PC-3 (cell line): ENCODE measurements at regions not wholly inside any gene's neighbourhood (a gene's known extent, or its start where the extent isn't known, plus 50 kb on each side); places are given as distances from the start of the nearest gene placed in this dataset.

ENCODE experiments used
- ATAC-seq: fragments of 200-7000 bp; cut with Tn5 transposase; 2 replicates; pipeline ENCODE4 v1.9.1; 2020; ENCODE audit warnings: mild to moderate bottlenecking, moderate library complexity
- BruUV-seq: library from RNA; stranded (reverse); fragments of 400-500 nt; replicated peaks from 2 replicates; lab custom pipeline; 2021; lab: Mats Ljungman, UMichigan
- CTCF ChIA-PET: fragments of 300-600 bp; sonication (Branson Sonifier 250); formaldehyde crosslinking; loops from one replicate; lab custom pipeline; 2022; ENCODE audit warnings: antibody characterized with exemption; lab: Charles Lee
- POLR2A ChIA-PET: fragments of 300-600 bp; sonication (Branson Sonifier 250); formaldehyde crosslinking; loops from one replicate; lab custom pipeline; 2022; ENCODE audit warnings: antibody characterized with exemption; ENCODE audit not compliant: unreplicated experiment; lab: Charles Lee
- DNase-seq: peaks from one replicate; pipeline ENCODE4 v3.0.0-alpha.2; 2015
- H2AFZ ChIP-seq: fragments of 300-600 bp; sonication (generic); 2 replicates; pipeline ENCODE4 v1.6.0; 2016; ENCODE audit warnings: antibody characterized with exemption, low read length
- H3F3A ChIP-seq: fragments of 300-600 bp; sonication (generic); one replicate; pipeline ENCODE4 v1.6.0; 2017; ENCODE audit warnings: antibody characterized with exemption, low read length, control low read depth, mild to moderate bottlenecking; ENCODE audit not compliant: unreplicated experiment
- H3K27ac ChIP-seq: fragments of 300-600 bp; sonication (generic); 2 replicates; pipeline ENCODE4 v1.5.1; 2016; ENCODE audit warnings: mild to moderate bottlenecking, low read length
- H3K27me3 ChIP-seq: fragments of 300-600 bp; sonication (generic); 2 replicates; pipeline ENCODE4 v1.6.1; 2016; ENCODE audit warnings: low read length, mixed read lengths
- H3K36me3 ChIP-seq: fragments of 300-600 bp; sonication (generic); 2 replicates; pipeline ENCODE4 v1.6.1; 2016; ENCODE audit warnings: low read depth, mixed run types, low read length, mixed read lengths
- H3K4me1 ChIP-seq: fragments of 300-600 bp; sonication (generic); 2 replicates; pipeline ENCODE4 v1.5.1; 2016; ENCODE audit warnings: low read length; ENCODE audit not compliant: insufficient read depth
- H3K4me2 ChIP-seq: fragments of 300-600 bp; sonication (generic); 2 replicates; pipeline ENCODE4 v1.6.0; 2016; ENCODE audit warnings: low read length
- H3K4me3 ChIP-seq: fragments of 300-600 bp; sonication (generic); 2 replicates; pipeline ENCODE4 v1.5.1; 2016; ENCODE audit warnings: mild to moderate bottlenecking, low read length, mixed read lengths
- H3K79me2 ChIP-seq: fragments of 300-600 bp; sonication (generic); 2 replicates; pipeline ENCODE4 v1.6.1; 2017; ENCODE audit warnings: low read length, mixed read lengths
- H3K9ac ChIP-seq: fragments of 300-600 bp; sonication (generic); 2 replicates; pipeline ENCODE4 v1.6.0; 2016; ENCODE audit warnings: mild to moderate bottlenecking, low read length
- H3K9me2 ChIP-seq: fragments of 300-600 bp; sonication (generic); replicated peaks from 2 replicates; pipeline ENCODE4 v1.6.1; 2016; ENCODE audit warnings: mixed run types, low read length, mixed read lengths
- H3K9me3 ChIP-seq: fragments of 300-600 bp; sonication (generic); 2 replicates; pipeline ENCODE4 v1.6.1; 2016; ENCODE audit warnings: low read length, mixed read lengths
- H4K20me1 ChIP-seq: fragments of 300-600 bp; sonication (generic); 2 replicates; pipeline ENCODE4 v1.6.1; 2016; ENCODE audit warnings: low read length, mixed read lengths
- EZH2 ChIP-seq: fragments of 300-600 bp; sonication (generic); IDR thresholded peaks from one replicate; pipeline ENCODE4 v1.6.1; 2017; ENCODE audit warnings: antibody characterized with exemption, mild to moderate bottlenecking, low read length; ENCODE audit not compliant: unreplicated experiment
- EZH2phosphoT487 ChIP-seq: fragments of 300-600 bp; sonication (generic); IDR thresholded peaks from 2 replicates; pipeline ENCODE4 v1.6.1; 2018; ENCODE audit warnings: mild to moderate bottlenecking, antibody characterized with exemption, low read length, borderline replicate concordance
- intact Hi-C: fragments of 100-400 bp; cut with micrococcal nuclease; formaldehyde crosslinking; loops from 2 replicates; pipeline ENCODE4 v1.9.0; 2023
- TF ChIP-seq, protein P1 (sequence below): fragments of 300-600 bp; sonication (generic); conservative IDR thresholded peaks from 2 replicates; pipeline ENCODE4 v1.5.1; 2017; ENCODE audit warnings: antibody characterized with exemption, low read depth, mild to moderate bottlenecking, low read length

DNA sequence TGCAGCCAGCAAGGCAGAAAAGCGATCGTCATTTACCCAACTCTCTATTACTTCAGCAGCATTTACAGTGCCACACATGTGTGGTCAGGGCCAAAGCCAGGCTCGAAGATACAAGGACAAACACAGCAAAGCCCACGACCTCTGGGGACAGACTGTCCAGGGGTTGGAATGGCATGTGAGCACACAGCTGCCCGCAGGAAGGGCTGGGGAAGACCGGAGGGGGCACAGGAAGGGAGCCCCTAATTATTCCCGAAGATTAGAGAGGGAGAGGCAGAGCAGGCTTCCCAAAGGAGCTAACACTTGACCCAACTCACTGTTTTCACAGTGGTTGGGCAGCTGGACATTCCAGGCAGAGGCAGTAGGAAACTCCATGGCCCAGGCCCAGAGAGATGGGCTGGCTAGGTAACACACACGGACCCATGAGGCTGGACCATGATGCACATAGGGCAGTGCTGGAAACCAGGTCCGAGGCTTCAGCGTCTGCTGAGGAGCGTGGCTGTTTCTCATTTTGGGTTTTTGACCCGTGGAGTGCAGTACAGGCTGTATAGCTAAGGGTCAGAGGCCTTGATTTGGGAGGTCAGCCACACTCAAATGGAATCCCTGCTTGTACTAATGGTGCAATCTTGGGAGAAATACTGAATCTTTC lies 179.8 kb downstream of the FOXO1 start:
- BruUV-seq, result no TSS peak
- ChIA-PET CTCF (no interaction called here), POLR2A (no interaction called here)
- no peak for TF ChIP-seq EZH2
- TF ChIP-seq, protein P1, sequence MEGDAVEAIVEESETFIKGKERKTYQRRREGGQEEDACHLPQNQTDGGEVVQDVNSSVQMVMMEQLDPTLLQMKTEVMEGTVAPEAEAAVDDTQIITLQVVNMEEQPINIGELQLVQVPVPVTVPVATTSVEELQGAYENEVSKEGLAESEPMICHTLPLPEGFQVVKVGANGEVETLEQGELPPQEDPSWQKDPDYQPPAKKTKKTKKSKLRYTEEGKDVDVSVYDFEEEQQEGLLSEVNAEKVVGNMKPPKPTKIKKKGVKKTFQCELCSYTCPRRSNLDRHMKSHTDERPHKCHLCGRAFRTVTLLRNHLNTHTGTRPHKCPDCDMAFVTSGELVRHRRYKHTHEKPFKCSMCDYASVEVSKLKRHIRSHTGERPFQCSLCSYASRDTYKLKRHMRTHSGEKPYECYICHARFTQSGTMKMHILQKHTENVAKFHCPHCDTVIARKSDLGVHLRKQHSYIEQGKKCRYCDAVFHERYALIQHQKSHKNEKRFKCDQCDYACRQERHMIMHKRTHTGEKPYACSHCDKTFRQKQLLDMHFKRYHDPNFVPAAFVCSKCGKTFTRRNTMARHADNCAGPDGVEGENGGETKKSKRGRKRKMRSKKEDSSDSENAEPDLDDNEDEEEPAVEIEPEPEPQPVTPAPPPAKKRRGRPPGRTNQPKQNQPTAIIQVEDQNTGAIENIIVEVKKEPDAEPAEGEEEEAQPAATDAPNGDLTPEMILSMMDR, result no peak
- TF ChIP-seq EZH2phosphoT487, result no peak
- no peak overlapping the region for H3K4me2 ChIP-seq
- no peaks in the 10 kb centered on the region for H3K4me1 ChIP-seq
- no peaks in the 10 kb centered on the region for H4K20me1 ChIP-seq
- intact Hi-C loops, result no loop called here
- H3K36me3 ChIP-seq, result no peaks in the 10 kb centered on the region
- no peak overlapping the region for H3K9ac ChIP-seq
- H3K9me3 ChIP-seq, result no peaks in the 10 kb centered on the region
- no peaks in the 10 kb centered on the region for H3K9me2 ChIP-seq
- no peak overlapping the region for H3K27ac ChIP-seq
- no peaks in the 10 kb centered on the region for H3K79me2 ChIP-seq
- DNase-seq, result no peak
- no peak overlapping the region for H2AFZ ChIP-seq
- no peak for ATAC-seq
- no peaks in the 10 kb centered on the region for H3K27me3 ChIP-seq
- no peaks in the 10 kb centered on the region for H3F3A ChIP-seq
- no peak overlapping the region for H3K4me3 ChIP-seq

DNA sequence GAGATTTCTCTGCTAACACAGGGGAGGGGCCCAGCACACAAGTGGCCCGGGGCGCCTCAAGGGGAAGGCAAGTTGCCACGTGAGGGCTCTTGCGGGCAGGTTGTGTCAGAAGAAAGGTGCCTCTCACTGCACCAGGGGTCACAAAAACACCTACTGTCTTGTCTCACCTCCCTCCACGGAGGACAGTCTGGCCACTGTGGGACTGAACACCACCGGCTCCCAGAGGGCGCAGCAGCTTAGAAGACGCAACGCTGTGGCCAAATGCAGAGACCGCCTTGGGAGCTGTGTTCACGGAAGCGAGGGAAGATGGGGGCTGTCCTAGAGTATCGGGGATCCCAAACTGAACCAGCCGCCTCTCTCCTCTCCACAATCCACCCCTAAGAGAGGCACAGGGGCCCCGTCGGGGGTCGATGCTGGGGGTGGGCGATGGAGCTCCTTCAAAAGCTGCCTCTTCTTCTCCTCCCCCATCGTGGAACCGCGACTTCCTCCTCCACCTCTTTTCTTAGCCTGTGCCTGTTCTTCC lies 177.5 kb downstream of the FOXO1 start:
- Histone ChIP-seq H3K27ac (no peak overlapping the region), H2AFZ (no peak overlapping the region), H3K27me3 (no peaks in the 10 kb centered on the region), H3K4me1 (no peaks in the 10 kb centered on the region), H3F3A (no peaks in the 10 kb centered on the region), H3K4me3 (no peak overlapping the region), H3K9ac (no peak overlapping the region), H3K79me2 (no peaks in the 10 kb centered on the region), H3K9me3 (no peaks in the 10 kb centered on the region), H3K9me2 (no peaks in the 10 kb centered on the region), H3K36me3 (no peaks in the 10 kb centered on the region), H3K4me2 (no peak overlapping the region), H4K20me1 (no peaks in the 10 kb centered on the region)
- no peak for DNase-seq
- ChIA-PET POLR2A (no interaction called here), CTCF (no interaction called here)
- no TSS peak for BruUV-seq
- intact Hi-C loops, result no loop called here
- TF ChIP-seq EZH2, result no peak
- TF ChIP-seq, protein P1, result no peak
- no peak for TF ChIP-seq EZH2phosphoT487
- ATAC-seq, result no peak

DNA sequence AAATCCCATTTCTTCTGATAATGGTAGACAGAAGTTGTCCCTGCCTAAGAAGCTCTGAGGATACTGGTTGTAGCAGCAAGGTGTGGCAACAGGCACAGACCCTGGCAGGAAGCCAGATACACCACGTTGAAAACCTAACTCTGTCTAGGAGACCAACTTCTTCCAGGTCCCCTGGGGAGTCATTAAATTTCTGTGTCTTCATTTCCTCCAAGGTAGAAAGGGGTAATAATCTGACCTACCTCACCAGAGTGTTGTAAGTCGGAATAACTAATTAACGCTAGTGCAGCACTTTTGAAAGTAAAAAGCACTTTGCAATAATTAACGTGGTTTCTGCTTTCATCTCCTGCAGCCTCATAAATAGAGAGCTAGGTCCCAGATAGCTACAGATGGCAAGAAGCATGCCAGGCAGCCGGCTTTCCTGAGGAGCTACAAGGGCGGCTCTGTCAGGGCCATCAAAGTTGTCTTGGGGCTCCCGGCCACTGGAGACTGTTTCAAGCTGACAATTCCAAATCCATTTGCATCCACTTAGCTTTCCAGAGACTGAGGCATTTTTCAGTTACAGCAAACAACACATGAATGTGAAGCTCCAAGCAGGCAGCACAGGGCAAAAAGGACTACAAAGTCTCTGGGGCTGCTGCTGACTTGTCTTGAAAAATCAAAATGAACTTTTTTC lies 176.2 kb downstream of the FOXO1 start:
- Histone ChIP-seq H3K36me3 (no peaks in the 10 kb centered on the region), H3F3A (no peaks in the 10 kb centered on the region), H3K9me3 (no peaks in the 10 kb centered on the region), H4K20me1 (no peaks in the 10 kb centered on the region), H3K4me1 (peaks cover 2% of the 10 kb centered on the region), H3K4me2 (no peak overlapping the region), H3K4me3 (no peak overlapping the region), H3K27ac (no peak overlapping the region), H3K79me2 (no peaks in the 10 kb centered on the region), H3K9me2 (no peaks in the 10 kb centered on the region), H3K27me3 (no peaks in the 10 kb centered on the region), H3K9ac (no peak overlapping the region), H2AFZ (no peak overlapping the region)
- ATAC-seq, result no peak
- intact Hi-C loops, result no loop called here
- CTCF ChIA-PET, result no interaction called here
- TF ChIP-seq EZH2 (no peak), EZH2phosphoT487 (no peak)
- TF ChIP-seq, protein P1, result no peak
- POLR2A ChIA-PET, result interaction anchor here (0.7 kb wide), 1 partner anchor 149 kb away, joined by 7 read pairs; no protein-coding TSS in a partner anchor
- DNase-seq, result no peak
- BruUV-seq, result no TSS peak
